Transverse colon (tissue), 4 donors: ENCODE measurements at regions not wholly inside any gene's neighbourhood (a gene's known extent, or its start where the extent isn't known, plus 50 kb on each side); places are given as distances from the start of the nearest gene placed in this dataset.

Source experiments
- POLR2AphosphoS5 ChIP-seq, 3 donors: sonication (generic); formaldehyde crosslinking; IDR thresholded peaks; one replicate each; pipeline ENCODE4 v1.6.1; 2016; ENCODE audit warnings: antibody characterized with exemption in 3 of 3
- TF ChIP-seq, protein P1 (sequence below), 5 experiments: fragments of 200-600 bp in 3 of 5; fragments of 450-650 bp in 2 of 5; sonication (generic) in 3 of 5; IDR thresholded peaks; 1 replicate in 2 of 5; 2 replicates in 3 of 5; pipeline ENCODE4 v1.5.1; 2016 to 2017; ENCODE audit warnings: antibody characterized with exemption in 5 of 5, inconsistent platforms in 3 of 5, mild to moderate bottlenecking in 2 of 5, moderate library complexity in 1 of 5

DNA sequence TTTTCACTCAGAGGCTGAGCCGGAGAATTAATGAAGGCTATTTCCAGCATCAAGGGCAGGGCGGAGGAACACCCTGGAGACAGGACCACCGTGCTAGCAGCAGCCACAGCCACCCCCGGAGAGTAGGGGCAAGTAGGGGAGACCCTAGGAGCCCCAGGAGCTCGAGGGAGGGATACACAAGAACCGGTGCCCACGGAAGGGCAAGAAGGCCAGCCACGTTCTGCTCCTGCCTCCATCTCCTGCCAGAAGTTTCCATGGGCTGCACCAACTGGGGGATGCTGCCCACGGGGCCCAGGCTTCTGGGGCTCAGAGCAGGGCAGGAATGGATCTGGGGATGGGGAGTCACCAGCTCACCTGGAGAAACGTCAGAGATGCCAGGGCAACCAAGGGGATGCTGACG is 626.8 kb downstream of the TBC1D22A start:
- TF ChIP-seq, protein P1, sequence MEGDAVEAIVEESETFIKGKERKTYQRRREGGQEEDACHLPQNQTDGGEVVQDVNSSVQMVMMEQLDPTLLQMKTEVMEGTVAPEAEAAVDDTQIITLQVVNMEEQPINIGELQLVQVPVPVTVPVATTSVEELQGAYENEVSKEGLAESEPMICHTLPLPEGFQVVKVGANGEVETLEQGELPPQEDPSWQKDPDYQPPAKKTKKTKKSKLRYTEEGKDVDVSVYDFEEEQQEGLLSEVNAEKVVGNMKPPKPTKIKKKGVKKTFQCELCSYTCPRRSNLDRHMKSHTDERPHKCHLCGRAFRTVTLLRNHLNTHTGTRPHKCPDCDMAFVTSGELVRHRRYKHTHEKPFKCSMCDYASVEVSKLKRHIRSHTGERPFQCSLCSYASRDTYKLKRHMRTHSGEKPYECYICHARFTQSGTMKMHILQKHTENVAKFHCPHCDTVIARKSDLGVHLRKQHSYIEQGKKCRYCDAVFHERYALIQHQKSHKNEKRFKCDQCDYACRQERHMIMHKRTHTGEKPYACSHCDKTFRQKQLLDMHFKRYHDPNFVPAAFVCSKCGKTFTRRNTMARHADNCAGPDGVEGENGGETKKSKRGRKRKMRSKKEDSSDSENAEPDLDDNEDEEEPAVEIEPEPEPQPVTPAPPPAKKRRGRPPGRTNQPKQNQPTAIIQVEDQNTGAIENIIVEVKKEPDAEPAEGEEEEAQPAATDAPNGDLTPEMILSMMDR (IDR thresholded peaks at IDR 0.05), result no peak
- TF ChIP-seq POLR2AphosphoS5 (IDR thresholded peaks at IDR 0.05), result no peak
